ENCODE measurements at regions not wholly inside any gene's neighbourhood (a gene's known extent, or its start where the extent isn't known, plus 50 kb on each side); places are given as distances from the start of the nearest gene placed in this dataset.

GRCh38 chr9:83146325-83146724 lies 83.4 kb upstream of the RASEF start:
- DNase-seq, result no peak
- H3K36me3 ChIP-seq, result no peaks in the 10 kb centered on the region
- no peak for TF ChIP-seq CTCF (IDR thresholded peaks at IDR 0.05; ENCODE audit: low read depth, low read length)
- H3K9me3 ChIP-seq (ENCODE audit: severe bottlenecking), result no peaks in the 10 kb centered on the region
- no peak overlapping the region for H3K27ac ChIP-seq
- no peak overlapping the region for H3K4me3 ChIP-seq (ENCODE audit: low read depth, low read length)
- no peaks in the 10 kb centered on the region for H3K27me3 ChIP-seq (ENCODE audit: insufficient read depth, low read depth, severe bottlenecking)

GRCh38 chr9:83144492-83144891 lies 81.5 kb upstream of the RASEF start:
- Histone ChIP-seq H3K27ac (no peak overlapping the region), H3K27me3 (ENCODE audit: insufficient read depth, low read depth, severe bottlenecking) (no peaks in the 10 kb centered on the region), H3K4me3 (ENCODE audit: low read depth, low read length) (no peak overlapping the region), H3K36me3 (no peaks in the 10 kb centered on the region), H3K9me3 (ENCODE audit: severe bottlenecking) (no peaks in the 10 kb centered on the region)
- no peak for TF ChIP-seq CTCF (IDR thresholded peaks at IDR 0.05; ENCODE audit: low read depth, low read length)
- no peak for DNase-seq

GRCh38 chr9:83142389-83142788 lies 79.4 kb upstream of the RASEF start:
- no peak overlapping the region for H3K4me3 ChIP-seq (ENCODE audit: low read depth, low read length)
- TF ChIP-seq CTCF (IDR thresholded peaks at IDR 0.05; ENCODE audit: low read depth, low read length), result no peak
- H3K27ac ChIP-seq, result no peak overlapping the region
- no peaks in the 10 kb centered on the region for H3K27me3 ChIP-seq (ENCODE audit: insufficient read depth, low read depth, severe bottlenecking)
- no peak for DNase-seq
- no peaks in the 10 kb centered on the region for H3K9me3 ChIP-seq (ENCODE audit: severe bottlenecking)
- no peaks in the 10 kb centered on the region for H3K36me3 ChIP-seq

- H3K4me3 ChIP-seq (ENCODE audit: low read depth, low read length), result no peak overlapping the region
- H3K27ac ChIP-seq, result no peak overlapping the region
- H3K36me3 ChIP-seq, result no peaks in the 10 kb centered on the region
- no peak for DNase-seq
- TF ChIP-seq CTCF (IDR thresholded peaks at IDR 0.05; ENCODE audit: low read depth, low read length), result no peak
- no peaks in the 10 kb centered on the region for H3K9me3 ChIP-seq (ENCODE audit: severe bottlenecking)
- H3K27me3 ChIP-seq (ENCODE audit: insufficient read depth, low read depth, severe bottlenecking), result no peaks in the 10 kb centered on the region
These were observed 78.9 kb upstream of the RASEF start for GRCh38 chr9:83141887-83142286.

- Histone ChIP-seq H3K4me3 (ENCODE audit: low read depth, low read length) (no peak overlapping the region), H3K27ac (no peak overlapping the region), H3K27me3 (ENCODE audit: insufficient read depth, low read depth, severe bottlenecking) (no peaks in the 10 kb centered on the region), H3K9me3 (ENCODE audit: severe bottlenecking) (no peaks in the 10 kb centered on the region), H3K36me3 (no peaks in the 10 kb centered on the region)
- no peak for TF ChIP-seq CTCF (IDR thresholded peaks at IDR 0.05; ENCODE audit: low read depth, low read length)
- no peak for DNase-seq
These were observed 77.1 kb upstream of the RASEF start for GRCh38 chr9:83140061-83140460.

GRCh38 chr9:83138422-83139135 lies 75.6 kb upstream of the RASEF start:
- Histone ChIP-seq H3K9me3 (ENCODE audit: severe bottlenecking) (no peaks in the 10 kb centered on the region), H3K27ac (no peak overlapping the region), H3K27me3 (ENCODE audit: insufficient read depth, low read depth, severe bottlenecking) (no peaks in the 10 kb centered on the region), H3K36me3 (no peaks in the 10 kb centered on the region), H3K4me3 (ENCODE audit: low read depth, low read length) (no peak overlapping the region)
- no peak for TF ChIP-seq CTCF (IDR thresholded peaks at IDR 0.05; ENCODE audit: low read depth, low read length)
- DNase-seq, result no peak
